Transverse colon (tissue), 4 donors: ENCODE measurements at regions not wholly inside any gene's neighbourhood (a gene's known extent, or its start where the extent isn't known, plus 50 kb on each side); places are given as distances from the start of the nearest gene placed in this dataset.

Experiments
- CTCF ChIP-seq, 5 experiments: fragments of 200-600 bp in 3 of 5; fragments of 450-650 bp in 2 of 5; sonication (generic) in 3 of 5; IDR thresholded peaks; 1 replicate in 2 of 5; 2 replicates in 3 of 5; pipeline ENCODE4 v1.5.1; 2016 to 2017; ENCODE audit warnings: antibody characterized with exemption in 5 of 5, inconsistent platforms in 3 of 5, mild to moderate bottlenecking in 2 of 5, moderate library complexity in 1 of 5
- POLR2A ChIP-seq: fragments of 450-650 bp; IDR thresholded peaks from one replicate; pipeline ENCODE4 v1.6.1; 2016; ENCODE audit warnings: antibody characterized with exemption, mild to moderate bottlenecking, moderate library complexity
- POLR2AphosphoS5 ChIP-seq, 3 donors: sonication (generic); formaldehyde crosslinking; IDR thresholded peaks; one replicate each; pipeline ENCODE4 v1.6.1; 2016; ENCODE audit warnings: antibody characterized with exemption in 3 of 3

- TF ChIP-seq CTCF (IDR thresholded peaks at IDR 0.05), result no peak
- no peak for TF ChIP-seq POLR2A
- no peak for TF ChIP-seq POLR2AphosphoS5 (IDR thresholded peaks at IDR 0.05)
These were observed 128.5 kb downstream of the SQOR start for GRCh38 chr15:45763170-45763869.
